ENCODE measurements at regions not wholly inside any gene's neighbourhood (a gene's known extent, or its start where the extent isn't known, plus 50 kb on each side); places are given as distances from the start of the nearest gene placed in this dataset.

DNA sequence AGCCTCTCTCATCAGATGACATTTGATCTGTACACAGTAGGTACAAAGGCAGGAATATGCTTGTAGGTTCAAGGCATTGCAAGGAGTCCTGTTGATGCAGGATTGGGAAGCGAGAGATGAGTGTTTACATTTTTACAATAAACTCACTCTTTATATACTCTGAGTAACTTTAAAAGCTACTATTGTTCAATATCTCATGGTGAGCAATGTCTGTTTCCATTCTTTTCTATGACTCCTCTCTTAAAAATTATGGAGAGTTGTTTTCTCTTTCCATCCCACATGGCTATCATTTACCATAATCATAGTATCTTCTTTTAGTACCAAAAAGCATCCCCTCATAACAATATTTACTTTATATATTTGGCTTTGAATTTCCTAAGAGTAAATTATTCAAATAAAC is 314.0 kb upstream of the CDIN1 start:
- no peak for DNase-seq (ENCODE audit: low read depth)

- no peak for DNase-seq (ENCODE audit: low read depth)
These were observed 308.4 kb upstream of the CDIN1 start for GRCh38 chr15:36271048-36271447.

- DNase-seq (ENCODE audit: low read depth) = no peak
These were observed 303.8 kb upstream of the CDIN1 start for GRCh38 chr15:36275656-36276055.

DNA sequence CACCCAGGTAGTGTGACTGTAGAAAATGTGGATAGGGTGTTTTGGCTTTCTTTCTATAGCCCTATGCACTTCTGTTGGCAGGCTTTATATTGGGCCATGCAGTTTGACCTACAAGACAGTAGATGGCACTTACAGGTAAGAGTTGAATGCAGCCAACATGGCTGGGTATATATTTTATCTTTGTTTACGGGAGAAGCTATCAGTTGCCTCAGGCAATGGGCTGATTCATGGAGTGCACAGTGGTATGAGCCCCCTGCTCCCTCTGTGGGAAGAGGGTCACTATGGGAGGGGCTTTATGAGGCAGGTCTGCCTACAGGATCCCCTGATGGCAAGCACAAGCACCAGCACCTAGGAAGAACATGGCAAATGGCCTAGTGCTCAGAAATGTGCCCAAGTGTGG is 301.2 kb upstream of the CDIN1 start:
- DNase-seq (ENCODE audit: low read depth) = no peak

DNA sequence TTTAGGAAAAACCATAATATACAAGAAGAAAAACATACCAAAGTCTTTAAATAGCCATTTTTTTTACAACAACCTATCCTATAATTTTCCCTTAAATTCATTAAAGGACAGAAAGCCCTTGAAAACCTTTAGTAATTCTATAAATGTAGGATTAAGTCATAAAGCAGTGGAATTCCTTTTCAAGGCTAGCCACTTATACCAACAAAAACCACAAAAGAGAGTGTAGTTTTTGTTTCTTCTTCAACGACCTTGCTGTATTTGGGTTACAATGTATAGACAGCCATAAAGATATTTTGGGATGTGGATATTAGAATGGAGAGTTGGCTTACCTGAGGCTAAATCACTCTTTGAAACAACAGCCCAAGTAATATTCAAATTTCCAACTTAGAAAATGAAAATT is 296.6 kb upstream of the CDIN1 start:
- DNase-seq (ENCODE audit: low read depth) = no peak

- DNase-seq (ENCODE audit: low read depth) = no peak
These were observed 294.5 kb upstream of the CDIN1 start for GRCh38 chr15:36284911-36285310.

- DNase-seq (ENCODE audit: low read depth) = no peak
These were observed 287.9 kb upstream of the CDIN1 start for GRCh38 chr15:36291501-36291900.

DNA sequence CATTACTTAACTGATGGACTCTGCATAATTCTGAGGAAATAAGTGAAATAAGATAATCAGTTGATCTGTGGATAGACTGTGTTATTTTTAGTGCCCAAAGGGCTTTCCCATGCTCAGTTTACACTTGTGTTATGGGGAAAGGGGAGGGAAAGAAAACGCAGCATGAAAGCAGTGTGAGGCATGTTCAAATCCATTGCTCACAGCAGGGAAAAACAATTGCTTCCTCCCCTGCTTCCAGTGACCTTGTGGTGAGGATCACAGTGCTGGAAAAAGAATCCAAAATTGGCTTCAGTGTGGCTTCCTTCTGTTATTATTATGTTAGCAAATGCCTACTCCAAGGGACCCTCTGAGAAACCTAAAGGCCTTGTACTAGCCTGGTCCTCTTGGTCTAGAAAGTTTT is 285.1 kb upstream of the CDIN1 start:
- no peak for DNase-seq (ENCODE audit: low read depth)

- DNase-seq (ENCODE audit: low read depth) = no peak
These were observed 277.5 kb upstream of the CDIN1 start for GRCh38 chr15:36301947-36302346.

- no peak for DNase-seq (ENCODE audit: low read depth)
These were observed 266.4 kb upstream of the CDIN1 start for GRCh38 chr15:36313021-36313420.

DNA sequence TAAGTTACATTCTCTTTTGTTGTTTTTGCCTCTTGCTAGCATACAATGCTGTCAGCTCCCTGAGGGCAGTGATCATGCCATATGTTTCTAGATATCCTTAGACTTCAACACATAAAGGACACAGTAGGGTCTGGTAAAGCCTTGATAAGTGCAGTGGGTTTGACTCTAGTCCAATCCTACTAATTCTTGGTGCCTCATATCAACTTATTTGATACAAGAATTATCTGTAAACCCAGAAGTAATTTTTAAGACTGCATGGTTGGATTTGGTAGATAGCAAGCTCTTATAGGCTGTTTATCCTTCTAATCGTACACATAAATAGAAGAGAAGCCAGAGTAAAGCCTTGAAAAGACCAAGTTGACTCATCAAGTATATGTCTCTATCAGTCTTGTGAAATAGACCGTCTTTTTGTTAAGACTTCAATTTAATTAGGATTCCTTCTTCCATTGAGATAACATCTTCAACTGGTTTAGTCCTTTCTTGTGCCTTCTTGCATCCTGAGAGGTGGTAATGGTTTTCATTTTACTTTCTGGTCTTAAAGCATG is 265.6 kb upstream of the CDIN1 start:
- DNase-seq (ENCODE audit: low read depth) = no peak

- DNase-seq (ENCODE audit: low read depth) = no peak
These were observed 263.8 kb upstream of the CDIN1 start for GRCh38 chr15:36315649-36316048.

GRCh38 chr15:36323615-36324014 is 255.8 kb upstream of the CDIN1 start:
- DNase-seq (ENCODE audit: low read depth) = no peak

DNA sequence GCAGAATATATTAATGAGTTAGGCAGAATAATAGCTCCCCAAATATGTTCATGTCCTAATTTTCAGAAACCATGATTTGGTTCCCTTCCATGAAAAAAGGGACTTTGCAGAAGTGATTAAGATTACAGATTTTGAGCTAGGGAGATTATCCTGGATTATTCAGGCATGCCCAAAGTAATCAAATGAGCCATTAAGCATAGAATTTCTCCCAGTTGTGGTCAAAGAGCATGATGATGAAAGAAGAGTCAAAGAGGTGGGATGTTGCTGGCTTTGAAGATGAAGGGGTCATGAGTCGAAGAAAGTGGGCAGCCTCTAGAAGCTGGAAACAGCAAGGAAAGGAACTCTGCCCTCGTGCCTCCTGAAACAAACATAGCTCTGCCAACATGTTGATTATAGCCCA is 254.2 kb upstream of the CDIN1 start:
- no peak for DNase-seq (ENCODE audit: low read depth)

DNA sequence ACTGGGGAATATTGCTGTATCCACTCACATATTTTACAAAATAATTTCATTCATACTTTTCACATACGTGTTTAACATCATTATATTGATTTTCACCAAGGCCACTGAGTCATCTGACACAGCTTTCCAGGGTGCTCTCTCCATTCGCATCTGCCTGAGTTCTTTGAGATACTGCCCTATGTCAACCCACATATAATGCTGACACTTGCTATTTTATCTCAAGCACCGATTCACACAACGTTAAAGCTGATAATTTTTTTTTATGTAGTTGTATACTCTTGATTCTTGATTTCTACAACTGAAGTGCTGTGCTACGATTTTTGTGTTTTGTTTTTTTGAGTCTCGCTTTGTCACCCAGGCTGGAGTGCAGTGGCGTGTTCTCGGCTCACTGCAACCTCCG is 249.8 kb upstream of the CDIN1 start:
- no peak for DNase-seq (ENCODE audit: low read depth)

GRCh38 chr15:36330598-36330997 is 248.8 kb upstream of the CDIN1 start:
- DNase-seq (ENCODE audit: low read depth) = no peak

- no peak for DNase-seq (ENCODE audit: low read depth)
These were observed 247.7 kb upstream of the CDIN1 start for GRCh38 chr15:36331531-36332275.

DNA sequence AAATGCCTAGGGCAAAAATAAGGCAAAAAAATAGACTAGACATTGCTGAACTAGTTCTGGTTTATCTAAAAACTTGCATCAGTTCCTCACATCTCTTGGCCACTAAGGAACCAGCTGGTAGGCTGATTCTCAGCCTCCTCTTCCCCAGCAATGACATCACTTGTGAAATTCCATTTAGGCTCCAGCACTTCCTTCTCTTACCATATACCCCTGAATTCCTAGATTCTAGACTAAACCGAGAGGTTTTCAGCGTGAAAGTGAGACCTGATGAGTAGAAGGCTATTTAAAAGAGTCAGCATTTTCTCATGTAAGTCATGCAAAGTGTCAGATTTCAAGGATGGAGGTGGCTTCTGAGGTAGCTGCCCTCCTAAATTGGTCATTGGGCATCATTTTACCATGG is 247.1 kb upstream of the CDIN1 start:
- DNase-seq (ENCODE audit: low read depth) = no peak

DNA sequence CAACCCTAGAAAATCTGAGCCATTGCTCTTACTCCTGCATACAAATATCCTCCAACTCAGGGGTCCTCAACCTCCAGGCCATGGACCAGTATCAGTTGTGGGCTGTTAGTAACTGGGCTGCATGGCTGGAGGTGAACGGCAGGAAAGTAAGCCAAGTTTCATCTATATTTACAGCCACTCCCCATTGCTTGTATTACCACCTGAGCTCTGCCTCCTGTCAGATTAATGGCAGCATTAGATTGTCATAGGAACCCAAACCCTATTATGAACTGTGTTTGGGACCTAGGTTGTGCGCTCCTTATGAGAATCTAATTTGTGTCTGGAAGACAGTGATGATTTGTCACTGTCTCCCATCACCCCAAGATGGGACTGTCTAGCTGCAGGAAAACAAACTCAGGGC is 246.5 kb upstream of the CDIN1 start:
- no peak for DNase-seq (ENCODE audit: low read depth)

GRCh38 chr15:36334059-36334458 is 245.4 kb upstream of the CDIN1 start:
- DNase-seq (ENCODE audit: low read depth) = no peak

DNA sequence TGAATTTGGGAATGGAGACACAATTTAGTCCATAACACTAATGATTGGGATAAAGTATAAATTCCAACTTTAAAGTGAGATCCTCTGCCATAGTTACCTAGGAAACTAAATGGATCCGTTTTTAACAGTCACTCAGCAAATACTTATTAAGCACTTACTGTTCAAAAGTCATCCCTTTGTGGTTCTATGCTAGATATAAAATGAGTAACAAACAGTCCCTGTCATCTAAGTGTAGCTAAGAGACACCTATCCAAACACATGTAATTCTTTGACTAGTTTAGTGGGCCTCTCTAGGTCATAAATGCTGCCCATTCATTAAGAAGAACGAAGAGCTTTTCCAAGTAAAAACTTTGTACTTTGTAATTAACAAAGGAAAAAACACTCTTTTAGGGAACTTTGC is 244.2 kb upstream of the CDIN1 start:
- DNase-seq (ENCODE audit: low read depth) = no peak

- DNase-seq (ENCODE audit: low read depth) = no peak
These were observed 243.8 kb upstream of the CDIN1 start for GRCh38 chr15:36335659-36336058.

DNA sequence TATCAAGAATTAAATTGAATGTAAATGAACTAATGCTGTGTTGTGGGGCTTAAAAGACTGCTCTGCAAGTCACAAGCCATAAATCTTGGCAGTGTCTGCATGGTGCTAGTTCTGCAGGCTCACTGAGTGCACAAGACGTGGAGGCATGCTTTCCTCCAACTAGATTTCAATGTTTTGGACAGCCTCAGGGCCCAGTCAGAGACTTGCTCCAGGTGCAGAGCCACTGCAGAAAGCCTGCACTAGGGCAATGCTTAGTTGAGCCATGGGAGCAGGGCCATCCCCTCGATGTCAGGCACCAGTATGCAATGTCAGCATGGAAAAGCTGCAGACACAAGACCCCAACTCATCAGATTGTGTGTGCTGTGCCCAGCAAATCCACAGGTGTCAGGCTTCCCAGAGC is 234.5 kb upstream of the CDIN1 start:
- DNase-seq (ENCODE audit: low read depth) = no peak

DNA sequence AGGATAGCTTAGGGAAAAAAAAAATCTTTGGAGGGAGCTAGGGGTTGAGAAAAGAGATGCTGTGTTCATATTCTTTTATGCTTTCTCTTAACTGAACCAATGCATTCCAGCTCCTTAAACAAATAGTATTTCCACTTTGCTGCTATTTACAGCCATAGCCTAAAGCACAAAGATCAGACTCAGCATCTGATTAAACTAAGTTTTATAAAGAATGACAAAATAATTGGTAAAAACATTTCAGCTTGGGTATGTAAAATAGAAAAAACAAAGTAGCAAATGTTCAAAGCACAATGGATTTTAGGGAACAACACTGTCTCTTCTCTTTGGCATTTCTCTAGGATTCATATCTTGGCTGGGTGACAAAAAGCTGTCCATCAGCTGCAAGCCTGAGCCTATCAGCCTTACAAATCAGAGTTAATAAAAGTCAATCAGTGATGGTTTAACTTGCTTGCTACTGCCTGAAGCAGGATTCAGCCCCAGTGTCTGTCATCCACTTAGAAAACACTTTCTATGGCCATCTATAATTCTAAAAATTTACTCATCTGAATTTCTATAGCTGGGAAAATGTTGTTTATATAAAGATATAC is 232.1 kb upstream of the CDIN1 start:
- no peak for DNase-seq (ENCODE audit: low read depth)
